T-helper 22 cell (primary cell): ENCODE measurements at regions not wholly inside any gene's neighbourhood (a gene's known extent, or its start where the extent isn't known, plus 50 kb on each side); places are given as distances from the start of the nearest gene placed in this dataset.
"Not testable (repeated sequence)": the region's sequence is repeated elsewhere in the genome, so short reads cannot be mapped to it uniquely, and the experiment has no call there.

Experiments used
- DNase-seq: peaks from one replicate; pipeline ENCODE4 v3.0.0-alpha.2; 2020; ENCODE audit warnings: low read depth

- no peak for DNase-seq
Measured at GRCh38 chr21:28069450-28069923, 923.2 kb downstream of the LTN1 start.

GRCh38 chr21:28068455-28069358 is 924.0 kb downstream of the LTN1 start:
- no peak for DNase-seq

GRCh38 chr21:28066596-28067387 is 925.9 kb downstream of the LTN1 start:
- no peak for DNase-seq

- no peak for DNase-seq
Measured at GRCh38 chr21:28066076-28066475, 926.6 kb downstream of the LTN1 start.

GRCh38 chr21:28063241-28064216 is 929.1 kb downstream of the LTN1 start:
- no peak for DNase-seq

- not testable (repeated sequence) for DNase-seq
Measured at GRCh38 chr21:28052956-28053355, 939.7 kb downstream of the LTN1 start.

GRCh38 chr21:28051649-28052048 is 941.0 kb downstream of the LTN1 start:
- DNase-seq, result not testable (repeated sequence)

GRCh38 chr21:28035692-28036091 is 957.0 kb downstream of the LTN1 start:
- not testable (repeated sequence) for DNase-seq

GRCh38 chr21:28034916-28035315 is 957.8 kb downstream of the LTN1 start:
- DNase-seq, result not testable (repeated sequence)

- DNase-seq, result not testable (repeated sequence)
Measured at GRCh38 chr21:28034334-28034733, 958.3 kb downstream of the LTN1 start.

GRCh38 chr21:28032652-28033051 is 960.0 kb downstream of the LTN1 start:
- not testable (repeated sequence) for DNase-seq

GRCh38 chr21:28031066-28031465 is 961.6 kb downstream of the LTN1 start:
- not testable (repeated sequence) for DNase-seq

GRCh38 chr21:28025111-28025510 is 967.6 kb downstream of the LTN1 start:
- no peak for DNase-seq

GRCh38 chr21:28018741-28019669 is 973.7 kb downstream of the LTN1 start:
- no peak for DNase-seq

GRCh38 chr21:28018213-28018612 is 974.5 kb downstream of the LTN1 start:
- DNase-seq, result no peak

- no peak for DNase-seq
Measured at GRCh38 chr21:28016571-28016970, 976.1 kb downstream of the LTN1 start.

- not testable (repeated sequence) for DNase-seq
Measured at GRCh38 chr21:28013123-28013522, 979.6 kb downstream of the LTN1 start.

GRCh38 chr21:28011970-28012369 is 980.7 kb downstream of the LTN1 start:
- not testable (repeated sequence) for DNase-seq

GRCh38 chr21:28008245-28008644 is 984.4 kb downstream of the LTN1 start:
- not testable (repeated sequence) for DNase-seq

GRCh38 chr21:28003627-28004026 is 989.0 kb downstream of the LTN1 start:
- DNase-seq, result not testable (repeated sequence)
